Spleen (tissue), 11 donors: ENCODE measurements at regions not wholly inside any gene's neighbourhood (a gene's known extent, or its start where the extent isn't known, plus 50 kb on each side); places are given as distances from the start of the nearest gene placed in this dataset.

Source experiments
- DNase-seq: peaks from one replicate; pipeline ENCODE4 v3.0.0-alpha.2; 2020
- H3K27ac ChIP-seq, 8 donors: fragments of 200-600 bp; sonication (generic) in 7 of 8; 1 replicate in 4 of 8; 2 replicates in 4 of 8; pipeline versions ENCODE4 v1.5.0 to v1.8.0; 2016 to 2021; ENCODE audit warnings: inconsistent platforms in 4 of 8, mild to moderate bottlenecking in 4 of 8, moderate library complexity in 1 of 8
- H3K27me3 ChIP-seq, 7 donors: fragments of 200-600 bp; sonication (generic) in 6 of 7; replicated peaks in 1 of 7; 1 replicate in 4 of 7; 2 replicates in 3 of 7; pipeline versions ENCODE4 v1.5.0 to v1.8.0; 2016 to 2021; ENCODE audit warnings: inconsistent platforms in 3 of 7, mild to moderate bottlenecking in 1 of 7
- H3K36me3 ChIP-seq, 6 donors: fragments of 200-600 bp; sonication (generic) in 5 of 6; 1 replicate in 4 of 6; 2 replicates in 2 of 6; pipeline versions ENCODE4 v1.5.0 to v1.8.0; 2016 to 2021; ENCODE audit warnings: inconsistent platforms in 2 of 6
- H3K4me1 ChIP-seq, 6 donors: fragments of 200-600 bp; sonication (generic) in 5 of 6; 1 replicate in 3 of 6; 2 replicates in 3 of 6; pipeline versions ENCODE4 v1.5.0 to v1.8.0; 2016 to 2021; ENCODE audit warnings: inconsistent platforms in 3 of 6
- H3K4me3 ChIP-seq, 8 donors: fragments of 200-600 bp; sonication (generic) in 7 of 8; 1 replicate in 4 of 8; 2 replicates in 4 of 8; pipeline versions ENCODE4 v1.5.0 to v1.8.0; 2016 to 2021; ENCODE audit warnings: inconsistent platforms in 4 of 8, mild to moderate bottlenecking in 4 of 8, moderate library complexity in 2 of 8
- H3K9me3 ChIP-seq, 8 donors: fragments of 200-600 bp; sonication (generic) in 7 of 8; 1 replicate in 4 of 8; 2 replicates in 4 of 8; pipeline versions ENCODE4 v1.5.0 to v1.8.0; 2016 to 2021; ENCODE audit warnings: inconsistent platforms in 4 of 8
- POLR2A ChIP-seq, 3 donors: fragments of 450-650 bp; IDR thresholded peaks; one replicate each; pipeline ENCODE4 v1.5.1; 2017; ENCODE audit warnings: antibody characterized with exemption in 3 of 3, mild to moderate bottlenecking in 1 of 3
- POLR2AphosphoS5 ChIP-seq, 3 donors: sonication (generic); formaldehyde crosslinking; IDR thresholded peaks; one replicate each; pipeline ENCODE4 v1.5.1; 2017; ENCODE audit warnings: antibody characterized with exemption in 3 of 3
- WGBS, 5 donors: extraction: QIAGEN DNeasy Blood & Tissue Kit in 3 of 5; methylation state at CpG; one replicate each; pipeline versions ENCODE4 v1.1.5 to v1.1.7; 2013 to 2018; 5-methylcytosine and 5-hydroxymethylcytosine counted together
- intact Hi-C: fragments of 100-400 bp; cut with DNase I; formaldehyde crosslinking; loops from one replicate; pipeline ENCODE4 v1.15.0; 2023; ENCODE audit warnings: low total_unique reads
- TF ChIP-seq, protein P1 (sequence below), 11 experiments: fragments of 200-600 bp in 7 of 11; fragments of 450-650 bp in 4 of 11; sonication (generic) in 4 of 11; IDR thresholded peaks in 8 of 11; conservative IDR thresholded peaks in 3 of 11; 1 replicate in 7 of 11; 2 replicates in 4 of 11; pipeline versions ENCODE4 v1.4.0 to v1.8.0; 2016 to 2021; ENCODE audit warnings: antibody characterized with exemption in 11 of 11, inconsistent platforms in 4 of 11, mild to moderate bottlenecking in 1 of 11
- donor health status: healthy with polysubstance abuse.
- donor health status: DM: no; HTN: no; CAD: no; lungs with moderate emphysema.
- donor health status: DM: no; HTN: no; CAD: no.
- donor health status: Bipolar disorder and iron deficiency.
- donor health status: healthy.
- donor health status: DM: no; HTN: no; CAD: no.
- donor health status: DM: yes; HTN: yes; CAD: no.

DNA sequence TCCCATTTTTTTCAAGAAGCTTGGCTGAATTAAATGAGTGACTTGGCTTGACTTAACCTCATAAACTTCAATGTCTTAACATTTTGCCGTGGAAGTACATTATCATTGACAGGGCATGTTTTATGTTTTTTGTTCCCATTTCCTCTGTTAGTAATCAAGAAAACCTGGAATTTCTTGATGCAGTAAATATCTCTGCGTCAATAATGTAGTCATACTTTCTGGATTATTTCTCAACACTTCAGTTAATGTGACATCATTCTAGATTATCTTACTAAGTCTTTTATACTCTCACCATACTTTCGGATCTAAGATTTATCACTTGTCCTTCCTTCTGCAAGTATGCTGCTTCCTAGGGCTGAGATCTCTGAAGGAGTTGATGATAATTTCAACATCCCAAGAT, 58.6 kb upstream of the PGR start:
- no peaks in the 10 kb centered on the region for H3K27me3 ChIP-seq
- DNase-seq: no peak
- H3K4me1 ChIP-seq: no peaks in the 10 kb centered on the region
- H3K9me3 ChIP-seq: no peaks in the 10 kb centered on the region
- H3K4me3 ChIP-seq: no peak overlapping the region
- 70 to 83% (median 80%) methylated on average over 3 of the region's 3 CpGs for WGBS, 5 donors
- no peak overlapping the region for H3K27ac ChIP-seq
- H3K36me3 ChIP-seq: no peaks in the 10 kb centered on the region
- TF ChIP-seq POLR2A (IDR thresholded peaks at IDR 0.05): no peak
- intact Hi-C loops: no loop called here

DNA sequence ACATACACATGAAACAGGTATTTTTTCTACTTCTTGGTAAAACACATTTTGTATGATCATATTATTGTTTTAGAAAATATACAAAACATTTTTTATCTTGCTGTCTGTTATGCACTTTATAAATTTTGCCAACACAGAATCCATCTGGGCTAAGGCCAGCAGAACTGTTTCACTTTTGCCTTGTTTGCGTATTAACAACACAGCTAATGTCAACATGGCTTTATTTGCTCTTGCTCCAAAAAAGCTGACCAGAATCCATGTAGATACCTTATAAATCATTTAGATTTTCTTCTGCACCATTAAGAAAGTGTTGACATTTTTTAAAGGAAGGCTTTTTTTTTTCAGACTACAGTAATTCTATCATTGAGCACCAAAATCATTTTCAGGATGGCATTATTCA, 58.1 kb upstream of the PGR start:
- intact Hi-C loops: no loop called here
- H3K27ac ChIP-seq: no peak overlapping the region
- H3K9me3 ChIP-seq: no peaks in the 10 kb centered on the region
- H3K36me3 ChIP-seq: no peaks in the 10 kb centered on the region
- no peak overlapping the region for H3K4me3 ChIP-seq
- WGBS, 5 donors: 81 to 93% (median 91%) methylated on average over 1 of the region's 1 CpG
- no peaks in the 10 kb centered on the region for H3K4me1 ChIP-seq
- TF ChIP-seq, protein P1, sequence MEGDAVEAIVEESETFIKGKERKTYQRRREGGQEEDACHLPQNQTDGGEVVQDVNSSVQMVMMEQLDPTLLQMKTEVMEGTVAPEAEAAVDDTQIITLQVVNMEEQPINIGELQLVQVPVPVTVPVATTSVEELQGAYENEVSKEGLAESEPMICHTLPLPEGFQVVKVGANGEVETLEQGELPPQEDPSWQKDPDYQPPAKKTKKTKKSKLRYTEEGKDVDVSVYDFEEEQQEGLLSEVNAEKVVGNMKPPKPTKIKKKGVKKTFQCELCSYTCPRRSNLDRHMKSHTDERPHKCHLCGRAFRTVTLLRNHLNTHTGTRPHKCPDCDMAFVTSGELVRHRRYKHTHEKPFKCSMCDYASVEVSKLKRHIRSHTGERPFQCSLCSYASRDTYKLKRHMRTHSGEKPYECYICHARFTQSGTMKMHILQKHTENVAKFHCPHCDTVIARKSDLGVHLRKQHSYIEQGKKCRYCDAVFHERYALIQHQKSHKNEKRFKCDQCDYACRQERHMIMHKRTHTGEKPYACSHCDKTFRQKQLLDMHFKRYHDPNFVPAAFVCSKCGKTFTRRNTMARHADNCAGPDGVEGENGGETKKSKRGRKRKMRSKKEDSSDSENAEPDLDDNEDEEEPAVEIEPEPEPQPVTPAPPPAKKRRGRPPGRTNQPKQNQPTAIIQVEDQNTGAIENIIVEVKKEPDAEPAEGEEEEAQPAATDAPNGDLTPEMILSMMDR (IDR thresholded peaks at IDR 0.05 in 8 of 11, conservative IDR thresholded peaks at IDR 0.05 in 3 of 11): no peak
- TF ChIP-seq POLR2A (IDR thresholded peaks at IDR 0.05) (no peak), POLR2AphosphoS5 (IDR thresholded peaks at IDR 0.05) (no peak)
- H3K27me3 ChIP-seq: no peaks in the 10 kb centered on the region
- no peak for DNase-seq

DNA sequence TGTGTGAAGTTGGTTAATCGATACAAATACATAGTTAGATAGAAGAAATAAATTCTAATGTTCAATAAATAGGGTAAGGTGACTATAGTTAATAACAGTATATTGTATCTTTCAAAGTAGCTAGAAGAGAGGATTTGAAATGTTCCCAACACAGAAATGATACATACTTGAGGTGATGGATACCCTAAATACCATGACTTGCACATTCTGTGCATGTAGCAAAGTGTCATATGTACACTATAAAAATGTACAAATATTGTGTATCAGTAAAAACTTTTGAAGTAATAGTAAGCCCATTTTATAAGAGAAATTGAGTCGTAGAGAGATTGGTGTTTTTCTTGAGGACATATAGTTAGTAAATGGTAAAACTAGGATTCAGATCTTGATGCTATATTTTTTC, 56.4 kb upstream of the PGR start:
- Histone ChIP-seq H3K27me3 (no peaks in the 10 kb centered on the region), H3K27ac (no peak overlapping the region), H3K9me3 (no peaks in the 10 kb centered on the region), H3K36me3 (no peaks in the 10 kb centered on the region), H3K4me1 (no peaks in the 10 kb centered on the region), H3K4me3 (no peak overlapping the region)
- WGBS, 5 donors: 84 to 91% (median 86%) methylated on average over 2 of the region's 2 CpGs
- intact Hi-C loops: no loop called here
- no peak for DNase-seq
- TF ChIP-seq, protein P1 (IDR thresholded peaks at IDR 0.05 in 8 of 11, conservative IDR thresholded peaks at IDR 0.05 in 3 of 11): no peak
- TF ChIP-seq POLR2A (IDR thresholded peaks at IDR 0.05) (no peak), POLR2AphosphoS5 (IDR thresholded peaks at IDR 0.05) (no peak)

DNA sequence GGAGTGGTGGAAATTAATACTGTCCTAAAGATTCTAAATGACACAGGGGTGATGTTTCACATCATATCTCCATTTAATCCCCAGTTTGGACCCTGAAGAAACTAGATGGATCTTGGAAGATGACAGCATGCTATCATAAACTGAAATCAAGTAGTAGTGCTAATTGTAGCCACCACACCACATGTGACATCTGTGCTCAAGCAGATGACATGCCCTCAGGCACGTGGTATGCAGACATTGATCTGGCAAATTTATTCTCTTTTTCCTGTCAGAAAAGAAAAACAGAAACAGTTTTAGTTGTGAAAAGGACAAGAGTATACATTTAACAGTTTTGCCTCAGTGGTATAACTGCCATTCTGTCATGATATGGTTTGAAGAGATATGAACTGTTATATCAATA, 52.9 kb upstream of the PGR start:
- 21 to 57% (median 44%) methylated on average over 1 of the region's 1 CpG for WGBS, 5 donors
- Histone ChIP-seq H3K4me1 (no peaks in the 10 kb centered on the region), H3K27ac (no peak overlapping the region), H3K27me3 (no peaks in the 10 kb centered on the region), H3K4me3 (no peak overlapping the region), H3K36me3 (no peaks in the 10 kb centered on the region), H3K9me3 (no peaks in the 10 kb centered on the region)
- TF ChIP-seq, protein P1 (IDR thresholded peaks at IDR 0.05 in 8 of 11, conservative IDR thresholded peaks at IDR 0.05 in 3 of 11): no peak
- TF ChIP-seq POLR2A (IDR thresholded peaks at IDR 0.05) (no peak), POLR2AphosphoS5 (IDR thresholded peaks at IDR 0.05) (no peak)
- intact Hi-C loops: no loop called here
- no peak for DNase-seq

DNA sequence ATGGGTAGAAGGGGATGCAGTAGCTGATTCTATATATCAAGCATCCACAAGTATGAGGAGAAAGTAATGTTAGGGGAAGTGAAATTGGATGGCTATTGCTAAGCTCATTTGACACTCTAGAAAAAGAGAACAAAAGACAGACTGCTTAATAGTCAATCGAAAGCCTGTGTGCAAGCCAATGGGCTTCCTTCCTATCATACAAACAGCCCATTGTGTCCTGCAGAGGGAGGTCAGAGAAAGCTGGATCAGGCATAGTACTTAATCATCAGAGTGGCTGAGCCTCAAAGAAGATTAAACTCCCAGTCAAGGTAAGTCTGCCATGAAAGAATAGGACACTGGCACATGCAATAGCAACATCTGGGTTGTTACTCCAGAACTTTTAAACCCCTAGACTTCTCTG, 50.9 kb upstream of the PGR start:
- Histone ChIP-seq H3K27ac (no peak overlapping the region), H3K9me3 (peaks cover 0 to 6% (median 0%) of the 10 kb centered on the region in 8 donors), H3K4me1 (no peaks in the 10 kb centered on the region), H3K36me3 (no peaks in the 10 kb centered on the region), H3K27me3 (no peaks in the 10 kb centered on the region), H3K4me3 (no peak overlapping the region)
- WGBS, 5 donors: 55 to 73% (median 63%) methylated on average over 1 of the region's 1 CpG
- DNase-seq: no peak
- TF ChIP-seq, protein P1 (IDR thresholded peaks at IDR 0.05 in 8 of 11, conservative IDR thresholded peaks at IDR 0.05 in 3 of 11): no peak
- no peak for TF ChIP-seq POLR2A (IDR thresholded peaks at IDR 0.05)
- intact Hi-C loops: no loop called here
